IMR-90 (cell line): ENCODE measurements at regions not wholly inside any gene's neighbourhood (a gene's known extent, or its start where the extent isn't known, plus 50 kb on each side); places are given as distances from the start of the nearest gene placed in this dataset.
A peak's percentile ranks its signal among the peaks of the same experiment; 100 is the strongest.

ENCODE experiments used
- ATAC-seq: fragments of 200-7000 bp; cut with Tn5 transposase; 2 replicates; pipeline ENCODE4 v1.9.1; 2020; ENCODE audit warnings: low read depth, mild to moderate bottlenecking, moderate library complexity
- BruUV-seq: library from RNA; stranded (reverse); fragments of 400-500 nt; replicated peaks from 2 replicates; lab custom pipeline; 2021; lab: Mats Ljungman, UMichigan
- CTCF ChIA-PET: fragments of 300-600 bp; formaldehyde crosslinking; extraction: SDS; loops from one replicate; lab custom pipeline; 2021; ENCODE audit warnings: antibody characterized with exemption; lab: Yijun Ruan, JAX
- POLR2A ChIA-PET: fragments of 300-600 bp; sonication (Branson Sonifier 250); formaldehyde crosslinking; loops from one replicate; lab custom pipeline; 2022; ENCODE audit warnings: antibody characterized with exemption; ENCODE audit not compliant: unreplicated experiment; lab: Charles Lee
- DNase-seq: peaks from one replicate; pipeline ENCODE4 v3.0.0; 2013
- H2AFZ ChIP-seq: replicated peaks from 2 replicates; pipeline ENCODE3; 2013; ENCODE audit warnings: low read length, mild to moderate bottlenecking; ENCODE audit not compliant: poor library complexity
- H2AK5ac ChIP-seq: 2 replicates; pipeline ENCODE4 v1.6.1; 2013; ENCODE audit warnings: low read depth, low read length, inconsistent platforms
- H2AK9ac ChIP-seq: replicated peaks from 2 replicates; pipeline ENCODE3; 2013; ENCODE audit warnings: mild to moderate bottlenecking, low read depth, low read length, moderate library complexity; ENCODE audit not compliant: poor library complexity
- H2BK120ac ChIP-seq: 2 replicates; pipeline ENCODE4 v1.6.1; 2013; ENCODE audit warnings: low read depth, low read length, inconsistent platforms
- H2BK15ac ChIP-seq: 3 replicates; pipeline ENCODE4 v1.6.1; 2013; ENCODE audit warnings: low read depth, low read length, inconsistent platforms
- H2BK20ac ChIP-seq: 2 replicates; pipeline ENCODE4 v1.6.1; 2013; ENCODE audit warnings: low read depth, mild to moderate bottlenecking, inconsistent platforms, low read length, moderate library complexity
- H2BK5ac ChIP-seq: 2 replicates; pipeline ENCODE4 v1.6.1; 2013; ENCODE audit warnings: mild to moderate bottlenecking, low read depth, low read length, inconsistent platforms; ENCODE audit not compliant: poor library complexity, severe bottlenecking
- H3K14ac ChIP-seq: replicated peaks from 2 replicates; pipeline ENCODE4 v1.6.1; 2013; ENCODE audit warnings: low read depth, low read length, inconsistent platforms
- H3K18ac ChIP-seq: 2 replicates; pipeline ENCODE4 v1.6.1; 2013; ENCODE audit warnings: low read depth, low read length, control low read depth
- H3K23ac ChIP-seq: 2 replicates; pipeline ENCODE4 v1.6.1; 2013; ENCODE audit warnings: low read depth, low read length, inconsistent platforms
- H3K27ac ChIP-seq: 2 replicates; pipeline ENCODE4 v1.5.1; 2013; ENCODE audit warnings: mild to moderate bottlenecking, control low read depth, low read length; ENCODE audit not compliant: insufficient read depth
- H3K27me3 ChIP-seq: 2 replicates; pipeline ENCODE4 v1.6.1; 2013; ENCODE audit warnings: low read length; ENCODE audit not compliant: control insufficient read depth, insufficient read depth
- H3K36me3 ChIP-seq: 2 replicates; pipeline ENCODE4 v1.6.1; 2013; ENCODE audit warnings: low read length, mixed read lengths; ENCODE audit not compliant: control insufficient read depth, insufficient read depth
- H3K4ac ChIP-seq: 2 replicates; pipeline ENCODE4 v1.6.1; 2013; ENCODE audit warnings: low read depth, low read length, inconsistent platforms
- H3K4me1 ChIP-seq: 2 replicates; pipeline ENCODE4 v1.6.1; 2013; ENCODE audit warnings: low read length, mixed read lengths; ENCODE audit not compliant: control insufficient read depth, insufficient read depth
- H3K4me2 ChIP-seq: 2 replicates; pipeline ENCODE4 v1.6.1; 2013; ENCODE audit warnings: low read depth, mild to moderate bottlenecking, control low read depth, low read length, moderate library complexity
- H3K4me3 ChIP-seq: 2 replicates; pipeline ENCODE4 v1.5.1; 2013; ENCODE audit warnings: low read depth, mild to moderate bottlenecking, control low read depth, low read length, moderate library complexity; ENCODE audit not compliant: insufficient read depth
- H3K56ac ChIP-seq: 2 replicates; pipeline ENCODE4 v1.6.1; 2013; ENCODE audit warnings: low read length, inconsistent platforms; ENCODE audit not compliant: insufficient read depth; ENCODE audit errors: extremely low read depth
- H3K79me1 ChIP-seq, 2 experiments: 2 replicates each; pipeline ENCODE4 v1.6.1; 2013; ENCODE audit warnings: low read length in 2 of 2, inconsistent platforms in 1 of 2, low read depth in 1 of 2
- H3K9ac ChIP-seq: 2 replicates; pipeline ENCODE4 v1.6.1; 2013; ENCODE audit warnings: low read depth, low read length, control low read depth
- H3K9me1 ChIP-seq: 2 replicates; pipeline ENCODE4 v1.6.1; 2013; ENCODE audit warnings: low read length, inconsistent platforms; ENCODE audit not compliant: insufficient read depth
- H3K9me3 ChIP-seq: 2 replicates; pipeline ENCODE4 v1.6.1; 2013; ENCODE audit warnings: low read length; ENCODE audit not compliant: control insufficient read depth, insufficient read depth
- H4K20me1 ChIP-seq: 2 replicates; pipeline ENCODE4 v1.6.1; 2013; ENCODE audit warnings: low read length, inconsistent platforms; ENCODE audit not compliant: insufficient read depth
- H4K5ac ChIP-seq: 2 replicates; pipeline ENCODE4 v1.6.1; 2013; ENCODE audit warnings: mild to moderate bottlenecking, low read depth, low read length, control low read depth
- H4K8ac ChIP-seq, 2 experiments: 2 replicates each; pipeline ENCODE4 v1.6.1; 2013; ENCODE audit warnings: low read depth in 2 of 2, low read length in 2 of 2, control low read depth in 1 of 2, inconsistent platforms in 1 of 2
- H4K91ac ChIP-seq: 2 replicates; pipeline ENCODE4 v1.6.1; 2013; ENCODE audit warnings: low read depth, low read length, inconsistent platforms; ENCODE audit not compliant: insufficient read depth
- CEBPB ChIP-seq: IDR thresholded peaks from 2 replicates; pipeline ENCODE4 v1.6.1; 2012; ENCODE audit warnings: low read depth, low read length, improper control_type of control experiment
- RFX5 ChIP-seq: IDR thresholded peaks from 2 replicates; pipeline ENCODE4 v1.8.0; 2012; ENCODE audit warnings: low read depth, mild to moderate bottlenecking, low read length, moderate library complexity
- WGBS, 2 experiments: methylation state at CpG; one replicate each; pipeline versions ENCODE4 v1.1.5 to v1.1.7; 2013; ENCODE audit warnings: missing lambda C conversion rate in 2 of 2; ENCODE audit not compliant: insufficient read length in 1 of 2; ENCODE audit errors: extremely low coverage in 2 of 2; 5-methylcytosine and 5-hydroxymethylcytosine counted together
- dilution Hi-C: fragments of 300-500 bp; cut with HindIII; formaldehyde crosslinking; loops from one replicate; pipeline ENCODE4 v1.14.3; 2018; ENCODE audit warnings: low sequenced_read_pairs; ENCODE audit not compliant: unreplicated experiment
- in situ Hi-C: fragments of 300-500 bp; cut with MboI; formaldehyde crosslinking; loops from 3 replicates; pipeline ENCODE4 v1.14.3; 2019; ENCODE audit warnings: low sequenced_read_pairs, inconsistent platforms, mixed read lengths
- intact Hi-C: fragments of 100-400 bp; cut with micrococcal nuclease; formaldehyde crosslinking; loops from 2 replicates; pipeline ENCODE4 v1.10.0; 2022

- CTCF ChIA-PET = no interaction called here
- Histone ChIP-seq H2AK5ac (no peak overlapping the region), H3K56ac (no peak overlapping the region), H3K9ac (no peak overlapping the region), H4K20me1 (no peaks in the 10 kb centered on the region), H3K79me1 (no peaks in the 10 kb centered on the region), H3K27ac (no peak overlapping the region), H3K14ac (no peak overlapping the region), H3K18ac (no peak overlapping the region), H3K4me3 (no peak overlapping the region), H2AK9ac (no peak overlapping the region), H4K91ac (no peak overlapping the region), H3K4ac (no peak overlapping the region), H4K8ac (no peak overlapping the region), H2BK20ac (no peak overlapping the region), H3K9me3 (no peaks in the 10 kb centered on the region), H2BK120ac (no peak overlapping the region), H2BK15ac (no peak overlapping the region), H3K4me1 (peaks cover 2% of the 10 kb centered on the region; the same call in 1 of the 2 replicates), H2AFZ (no peak overlapping the region), H3K9me1 (no peaks in the 10 kb centered on the region), H3K36me3 (no peaks in the 10 kb centered on the region), H4K5ac (no peak overlapping the region), H3K4me2 (no peak overlapping the region), H2BK5ac (no peak overlapping the region), H3K27me3 (no peaks in the 10 kb centered on the region), H3K23ac (no peak overlapping the region)
- POLR2A ChIA-PET = no interaction called here
- no peak for ATAC-seq
- no CpG with 5 or more reads among the region's 3 CpGs for WGBS, 2 experiments
- BruUV-seq = no TSS peak
- TF ChIP-seq CEBPB = 0 out of 2 replicates have a peak, but pooled peaks have one; percentile 2
- TF ChIP-seq RFX5 = no peak
- intact Hi-C loops = no loop called here
- in situ Hi-C loops = no loop called here
- dilution Hi-C loops = no loop called here
- DNase-seq = no peak
Measured at GRCh38 chr5:92329759-92330158, 946.6 kb upstream of the ARRDC3 start.
